ENCODE measurements at regions not wholly inside any gene's neighbourhood (a gene's known extent, or its start where the extent isn't known, plus 50 kb on each side); places are given as distances from the start of the nearest gene placed in this dataset.

DNA sequence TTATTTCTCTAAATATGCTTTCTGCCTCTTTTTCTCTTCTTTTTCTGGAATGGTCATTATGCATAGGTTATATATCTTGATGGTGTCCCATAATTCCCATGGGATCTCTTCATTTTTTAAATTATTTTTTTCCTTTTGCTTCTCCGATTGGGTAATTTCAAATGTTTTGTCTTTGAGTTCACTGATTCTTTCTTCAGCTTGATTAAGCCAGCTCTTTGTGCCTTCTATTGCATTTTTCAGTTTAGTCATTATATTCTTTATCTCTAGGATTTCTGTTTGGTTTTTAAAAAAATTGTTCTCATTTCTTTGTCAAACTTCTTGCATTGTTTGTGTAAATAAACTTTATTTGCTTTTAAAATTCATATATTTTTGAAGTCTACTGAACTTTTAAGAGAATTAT lies 251.1 kb downstream of the INSIG2 start:
- intact Hi-C loops (cut with micrococcal nuclease; ENCODE audit: unreplicated experiment): no loop called here
- H3K4me1 ChIP-seq: no peaks in the 10 kb centered on the region
- Mint-ChIP-seq H3K27ac (ENCODE audit: unreplicated experiment) (no peak overlapping the region), H3K36me3 (ENCODE audit: insufficient read depth, unreplicated experiment) (no peaks in the 10 kb centered on the region), H3K9me3 (ENCODE audit: unreplicated experiment) (peaks cover 14% of the 10 kb centered on the region), H3K4me1 (ENCODE audit: low read depth, unreplicated experiment) (no peaks in the 10 kb centered on the region), H3K4me3 (ENCODE audit: unreplicated experiment) (no peak overlapping the region), H3K27me3 (ENCODE audit: insufficient read depth, unreplicated experiment) (peaks cover 7% of the 10 kb centered on the region)
- no TSS peak for BruUV-seq (replicated peaks)
- POLR2A ChIA-PET: no interaction called here
- TF ChIP-seq, protein P1, sequence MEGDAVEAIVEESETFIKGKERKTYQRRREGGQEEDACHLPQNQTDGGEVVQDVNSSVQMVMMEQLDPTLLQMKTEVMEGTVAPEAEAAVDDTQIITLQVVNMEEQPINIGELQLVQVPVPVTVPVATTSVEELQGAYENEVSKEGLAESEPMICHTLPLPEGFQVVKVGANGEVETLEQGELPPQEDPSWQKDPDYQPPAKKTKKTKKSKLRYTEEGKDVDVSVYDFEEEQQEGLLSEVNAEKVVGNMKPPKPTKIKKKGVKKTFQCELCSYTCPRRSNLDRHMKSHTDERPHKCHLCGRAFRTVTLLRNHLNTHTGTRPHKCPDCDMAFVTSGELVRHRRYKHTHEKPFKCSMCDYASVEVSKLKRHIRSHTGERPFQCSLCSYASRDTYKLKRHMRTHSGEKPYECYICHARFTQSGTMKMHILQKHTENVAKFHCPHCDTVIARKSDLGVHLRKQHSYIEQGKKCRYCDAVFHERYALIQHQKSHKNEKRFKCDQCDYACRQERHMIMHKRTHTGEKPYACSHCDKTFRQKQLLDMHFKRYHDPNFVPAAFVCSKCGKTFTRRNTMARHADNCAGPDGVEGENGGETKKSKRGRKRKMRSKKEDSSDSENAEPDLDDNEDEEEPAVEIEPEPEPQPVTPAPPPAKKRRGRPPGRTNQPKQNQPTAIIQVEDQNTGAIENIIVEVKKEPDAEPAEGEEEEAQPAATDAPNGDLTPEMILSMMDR (IDR thresholded peaks at IDR 0.05; ENCODE audit: insufficient read depth in 1 of 2, low read depth in 1 of 2, low read length in 1 of 2, severe bottlenecking in 1 of 2, unreplicated experiment in 1 of 2): no peak
- H3K9me3 ChIP-seq: peaks cover 10% of the 10 kb centered on the region
- CTCF ChIA-PET: no interaction called here
- no peak overlapping the region for H3K4me3 ChIP-seq (ENCODE audit: low read depth, low read length)
- H3K36me3 ChIP-seq (ENCODE audit: control insufficient read depth, insufficient read depth, low read length): no peaks in the 10 kb centered on the region
- no peak for DNase-seq
- H3K27me3 ChIP-seq (replicated peaks; ENCODE audit: control insufficient read depth, insufficient read depth, low read length): no peaks in the 10 kb centered on the region

DNA sequence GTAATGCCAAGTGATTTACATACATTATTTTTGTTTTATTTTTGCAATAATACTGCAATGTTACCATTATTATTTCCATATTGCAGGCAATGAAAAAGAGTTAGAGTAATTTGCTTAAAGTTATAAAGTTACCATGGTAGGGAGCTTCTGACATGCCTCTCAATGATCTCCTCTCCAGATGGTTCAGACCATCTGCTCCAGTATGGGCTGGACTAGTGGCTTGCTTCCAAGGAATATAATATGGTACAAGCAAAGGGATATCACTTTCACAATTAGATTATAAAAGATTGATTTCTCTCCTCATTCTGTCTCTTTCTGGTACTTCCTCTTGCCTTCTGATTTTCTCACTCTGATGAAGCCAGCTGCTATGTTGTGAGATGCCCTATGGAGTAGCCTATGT lies 245.4 kb downstream of the INSIG2 start:
- Mint-ChIP-seq H3K36me3 (ENCODE audit: insufficient read depth, unreplicated experiment) (no peaks in the 10 kb centered on the region), H3K27ac (ENCODE audit: unreplicated experiment) (no peak overlapping the region), H3K4me1 (ENCODE audit: low read depth, unreplicated experiment) (no peaks in the 10 kb centered on the region), H3K4me3 (ENCODE audit: unreplicated experiment) (no peak overlapping the region), H3K9me3 (ENCODE audit: unreplicated experiment) (peaks cover 2% of the 10 kb centered on the region), H3K27me3 (ENCODE audit: insufficient read depth, unreplicated experiment) (peaks cover 14% of the 10 kb centered on the region)
- BruUV-seq (replicated peaks): no TSS peak
- intact Hi-C loops (cut with micrococcal nuclease; ENCODE audit: unreplicated experiment): no loop called here
- no peak for DNase-seq
- ChIA-PET POLR2A (no interaction called here), CTCF (no interaction called here)
- Histone ChIP-seq H3K27me3 (replicated peaks; ENCODE audit: control insufficient read depth, insufficient read depth, low read length) (no peaks in the 10 kb centered on the region), H3K36me3 (ENCODE audit: control insufficient read depth, insufficient read depth, low read length) (no peaks in the 10 kb centered on the region), H3K9me3 (no peaks in the 10 kb centered on the region), H3K4me1 (no peaks in the 10 kb centered on the region), H3K4me3 (ENCODE audit: low read depth, low read length) (no peak overlapping the region)
- TF ChIP-seq, protein P1 (IDR thresholded peaks at IDR 0.05; ENCODE audit: insufficient read depth in 1 of 2, low read depth in 1 of 2, low read length in 1 of 2, severe bottlenecking in 1 of 2, unreplicated experiment in 1 of 2): no peak

DNA sequence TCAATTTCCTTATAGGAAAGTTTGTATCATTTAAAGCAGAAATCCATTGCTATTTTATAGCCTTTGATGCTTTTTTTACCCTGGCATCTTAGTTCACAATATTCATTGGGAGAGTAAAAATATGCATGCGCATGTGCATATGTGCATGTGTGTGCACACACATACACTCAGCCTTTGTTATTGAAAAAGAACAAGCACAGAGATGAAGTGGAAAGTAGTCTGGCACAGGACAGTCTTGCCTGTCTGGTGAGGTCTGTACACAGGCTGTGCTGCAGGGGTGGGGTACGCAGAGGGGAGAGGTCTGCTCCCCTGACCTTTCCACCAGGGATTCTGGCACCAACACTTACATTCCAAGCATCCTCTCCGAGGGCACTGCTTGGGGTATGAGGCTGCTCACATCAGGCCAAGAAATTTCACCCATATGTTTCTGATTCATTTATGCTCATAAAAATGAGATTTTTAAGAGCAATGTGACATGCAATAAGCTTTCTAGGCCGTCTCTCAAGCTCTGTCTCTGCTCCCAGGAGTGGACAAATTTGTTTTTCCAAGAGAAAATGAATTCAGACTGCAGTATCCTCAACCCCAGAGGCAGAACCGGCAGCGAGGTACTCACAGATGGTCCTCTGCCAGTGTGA lies 237.2 kb downstream of the INSIG2 start:
- H3K27ac Mint-ChIP-seq (ENCODE audit: unreplicated experiment): no peak overlapping the region
- Histone ChIP-seq H3K36me3 (ENCODE audit: control insufficient read depth, insufficient read depth, low read length) (no peaks in the 10 kb centered on the region), H3K9me3 (no peaks in the 10 kb centered on the region), H3K4me3 (ENCODE audit: low read depth, low read length) (no peak overlapping the region), H3K27me3 (replicated peaks; ENCODE audit: control insufficient read depth, insufficient read depth, low read length) (no peaks in the 10 kb centered on the region), H3K4me1 (peaks cover 12% of the 10 kb centered on the region; the same call in 1 of the 2 replicates)
- POLR2A ChIA-PET: no interaction called here
- intact Hi-C loops (cut with micrococcal nuclease; ENCODE audit: unreplicated experiment): no loop called here
- DNase-seq: no peak
- peaks cover 15% of the 10 kb centered on the region for H3K4me1 Mint-ChIP-seq (ENCODE audit: low read depth, unreplicated experiment)
- peaks cover 9% of the 10 kb centered on the region for H3K27me3 Mint-ChIP-seq (ENCODE audit: insufficient read depth, unreplicated experiment)
- BruUV-seq (replicated peaks): no TSS peak
- no peaks in the 10 kb centered on the region for H3K9me3 Mint-ChIP-seq (ENCODE audit: unreplicated experiment)
- TF ChIP-seq, protein P1 (IDR thresholded peaks at IDR 0.05; ENCODE audit: insufficient read depth in 1 of 2, low read depth in 1 of 2, low read length in 1 of 2, severe bottlenecking in 1 of 2, unreplicated experiment in 1 of 2): no peak
- no peak overlapping the region for H3K4me3 Mint-ChIP-seq (ENCODE audit: unreplicated experiment)
- CTCF ChIA-PET: no interaction called here
- H3K36me3 Mint-ChIP-seq (ENCODE audit: insufficient read depth, unreplicated experiment): no peaks in the 10 kb centered on the region

Measured in Caco-2 (cell line).